GM21360 (cell line): ENCODE measurements at regions not wholly inside any gene's neighbourhood (a gene's known extent, or its start where the extent isn't known, plus 50 kb on each side); places are given as distances from the start of the nearest gene placed in this dataset.

ENCODE experiments used
- ATAC-seq: cut with Tn5 transposase; IDR thresholded peaks from one replicate; pipeline ENCODE4 v1.9.1; 2021; ENCODE audit warnings: mild to moderate bottlenecking, moderate library complexity; ENCODE audit not compliant: unreplicated experiment

- ATAC-seq = no peak
Measured at GRCh38 chr18:54531402-54532065, 59.5 kb upstream of the DYNAP start.

GRCh38 chr18:54532222-54532621 lies 58.8 kb upstream of the DYNAP start:
- ATAC-seq = no peak

GRCh38 chr18:54532962-54533361 lies 58.1 kb upstream of the DYNAP start:
- ATAC-seq = no peak
